NCI-H1092 (cell line): ENCODE measurements at regions not wholly inside any gene's neighbourhood (a gene's known extent, or its start where the extent isn't known, plus 50 kb on each side); places are given as distances from the start of the nearest gene placed in this dataset.
"Not testable (repeated sequence)": the region's sequence is repeated elsewhere in the genome, so short reads cannot be mapped to it uniquely, and the experiment has no call there.

Experiments used
- DNase-seq: peaks from one replicate; lab custom pipeline; 2025; lab: John Stamatoyannopoulos, UW

DNA sequence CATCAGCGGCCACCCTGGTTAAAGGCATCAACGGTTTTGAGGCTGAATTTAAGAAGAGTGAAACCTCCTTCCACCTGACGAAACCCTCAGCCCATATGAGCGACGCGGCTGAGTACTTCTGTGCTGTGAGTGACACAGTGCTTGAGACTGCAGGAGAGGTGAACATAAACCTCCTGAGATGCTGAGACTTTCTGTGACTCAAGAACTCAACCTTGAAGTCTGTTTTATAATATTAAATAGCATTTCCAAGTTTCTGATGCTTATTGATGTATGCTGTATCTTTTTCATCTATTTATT lies 221.2 kb upstream of the OR4E1 start:
- DNase-seq = not testable (repeated sequence)

DNA sequence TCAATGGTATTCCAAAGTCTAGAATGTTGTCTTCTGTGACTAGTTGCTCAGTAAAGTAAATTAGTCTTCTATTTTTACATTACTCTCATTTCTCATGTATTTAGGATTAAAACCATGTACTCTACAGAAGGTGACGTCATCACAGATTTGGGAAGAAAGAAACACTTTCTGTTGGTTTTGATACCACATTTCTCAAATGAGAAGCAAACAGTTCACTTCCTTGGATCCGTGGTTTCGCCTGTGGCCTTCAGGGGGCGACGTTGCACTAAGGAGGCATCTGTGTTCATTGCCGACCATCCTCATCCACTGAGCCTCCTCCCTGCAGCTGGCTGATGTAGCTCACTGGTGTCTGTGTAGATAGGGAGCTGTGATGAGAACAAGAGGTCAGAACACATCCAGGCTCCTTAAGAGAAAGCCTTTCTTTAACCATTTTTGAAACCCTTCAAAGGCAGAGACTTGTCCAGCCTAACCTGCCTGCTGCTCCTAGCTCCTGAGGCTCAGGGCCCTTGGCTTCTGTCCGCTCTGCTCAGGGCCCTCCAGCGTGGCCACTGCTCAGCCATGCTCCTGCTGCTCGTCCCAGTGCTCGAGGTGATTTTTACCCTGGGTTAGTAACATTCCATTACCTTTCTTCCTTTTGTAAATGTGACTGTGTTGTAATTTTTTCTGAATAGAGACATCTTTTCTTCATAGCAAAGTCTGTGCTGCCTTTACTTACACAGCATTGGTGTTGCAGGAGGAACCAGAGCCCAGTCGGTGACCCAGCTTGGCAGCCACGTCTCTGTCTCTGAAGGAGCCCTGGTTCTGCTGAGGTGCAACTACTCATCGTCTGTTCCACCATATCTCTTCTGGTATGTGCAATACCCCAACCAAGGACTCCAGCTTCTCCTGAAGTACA lies 220.6 kb upstream of the OR4E1 start:
- DNase-seq = no peak

GRCh38 chr14:21891921-21892320 lies 218.3 kb upstream of the OR4E1 start:
- DNase-seq = no peak

DNA sequence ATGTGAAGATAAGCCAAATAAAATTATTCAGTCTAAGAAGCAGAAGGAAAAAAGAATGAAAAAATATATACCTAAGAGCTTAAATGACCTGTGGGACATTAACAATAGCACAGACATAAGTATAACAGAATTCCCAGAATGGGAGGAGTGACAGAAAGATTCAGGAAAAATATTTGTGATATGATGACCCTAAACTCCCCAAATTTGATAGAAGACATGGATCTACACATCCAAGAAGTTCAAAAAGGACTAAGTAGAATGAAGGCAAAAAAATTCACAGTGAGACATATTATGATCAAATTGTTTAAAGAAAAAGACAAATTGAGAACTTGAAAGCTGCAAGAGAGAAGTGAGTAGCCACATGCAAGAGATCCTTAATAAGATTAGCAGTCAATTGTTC lies 211.4 kb upstream of the OR4E1 start:
- no peak for DNase-seq

DNA sequence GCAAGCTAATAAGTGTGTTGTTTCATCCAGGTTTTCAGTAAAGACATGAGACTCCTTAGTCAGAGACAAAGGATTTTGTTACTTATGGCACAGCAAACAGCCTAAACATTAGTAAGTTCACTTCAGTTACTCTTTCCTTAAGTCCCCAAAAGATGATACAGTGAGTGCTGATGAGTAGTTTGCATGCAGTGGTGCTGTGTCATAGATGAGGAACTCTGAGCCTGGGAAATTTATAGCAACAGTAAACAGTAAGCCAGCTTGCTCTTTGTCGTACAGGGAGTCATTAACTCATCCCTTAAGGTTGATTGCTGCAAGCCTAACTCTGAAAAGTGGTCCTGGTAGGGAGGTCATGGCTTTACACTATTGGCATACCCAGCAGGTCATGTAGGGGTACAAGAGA lies 208.6 kb upstream of the OR4E1 start:
- no peak for DNase-seq

GRCh38 chr14:21880918-21881317 lies 207.3 kb upstream of the OR4E1 start:
- DNase-seq = no peak

DNA sequence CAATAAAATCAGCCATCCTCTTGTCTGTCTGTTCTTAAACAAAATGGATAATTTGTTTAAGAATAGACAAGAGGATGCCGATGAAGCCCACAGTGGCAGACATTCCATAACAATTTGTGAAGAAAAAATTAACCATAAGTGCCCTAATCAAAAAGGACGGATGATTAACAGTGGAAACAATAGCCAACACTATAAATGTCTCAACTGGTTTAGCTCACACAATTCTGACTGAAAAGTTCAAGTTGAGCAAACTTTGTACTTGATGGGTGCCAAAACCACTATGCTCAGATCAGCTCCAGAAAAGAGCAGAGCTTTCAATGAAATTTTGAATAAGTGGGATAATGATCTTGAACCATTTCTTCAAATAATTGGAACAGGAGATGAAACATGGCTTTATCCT lies 202.2 kb upstream of the OR4E1 start:
- no peak for DNase-seq

DNA sequence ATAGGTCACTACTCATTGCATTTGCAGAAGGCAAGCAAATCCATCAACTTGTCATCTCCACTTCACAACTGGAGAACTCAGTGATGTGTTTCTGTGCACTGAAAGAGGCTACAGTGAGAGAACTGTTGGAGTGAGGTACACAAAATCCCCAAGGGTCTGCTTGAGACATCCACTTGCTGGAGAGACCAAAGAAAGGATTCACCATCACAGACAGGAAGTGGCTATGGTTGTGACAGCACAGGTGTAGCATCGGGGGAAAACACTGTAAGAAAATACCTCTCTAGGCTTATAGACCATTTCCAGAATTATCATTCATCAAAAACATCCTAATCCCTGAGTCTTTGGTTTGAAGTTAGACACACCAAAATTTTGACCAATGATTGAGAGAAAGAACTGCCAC lies 201.3 kb upstream of the OR4E1 start:
- no peak for DNase-seq

DNA sequence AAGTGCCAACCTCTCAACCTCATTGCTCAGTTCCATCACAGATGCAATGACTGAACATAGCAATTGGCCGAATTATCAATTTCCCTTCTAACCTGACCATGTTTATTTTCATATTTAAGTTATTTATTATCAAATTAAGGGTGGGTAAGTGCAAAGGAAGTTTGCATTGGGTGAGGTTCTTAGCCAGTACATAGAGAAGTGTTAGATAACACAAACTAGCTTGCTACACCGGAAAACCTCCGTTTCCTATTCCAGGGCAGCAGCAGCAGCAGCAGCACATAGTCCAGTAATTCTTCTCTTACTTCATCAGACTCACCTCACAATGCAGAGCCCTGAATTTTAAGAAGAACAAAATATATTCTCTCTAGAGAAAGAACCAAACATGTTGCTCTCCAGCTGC lies 200.5 kb upstream of the OR4E1 start:
- no peak for DNase-seq

DNA sequence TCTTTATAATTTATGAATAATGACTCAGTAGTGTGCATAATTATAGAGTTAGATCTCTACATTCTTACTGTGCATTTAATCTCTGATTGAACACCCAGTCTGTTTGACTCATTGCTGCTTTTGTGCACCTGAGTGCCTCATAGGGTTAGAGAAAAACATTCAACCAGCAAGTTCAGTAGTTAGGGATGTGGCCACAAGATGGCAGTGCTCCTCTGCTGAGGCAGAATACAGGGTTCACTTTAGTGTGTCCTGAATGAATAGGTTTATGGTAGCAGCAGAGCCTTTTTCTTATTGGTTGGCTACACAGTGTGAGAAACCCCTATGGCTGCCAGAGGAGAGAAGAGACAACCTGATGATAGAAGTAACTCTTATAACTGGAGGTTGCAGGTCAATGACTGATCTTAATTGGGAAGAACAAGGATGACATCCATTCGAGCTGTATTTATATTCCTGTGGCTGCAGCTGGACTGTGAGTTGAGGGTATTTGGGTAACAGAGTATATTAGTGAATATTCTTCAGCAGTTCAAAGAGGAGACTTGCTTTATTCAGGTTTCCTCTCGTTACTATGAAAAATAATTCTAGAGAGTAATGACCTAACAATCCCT lies 194.9 kb upstream of the OR4E1 start:
- DNase-seq = no peak

DNA sequence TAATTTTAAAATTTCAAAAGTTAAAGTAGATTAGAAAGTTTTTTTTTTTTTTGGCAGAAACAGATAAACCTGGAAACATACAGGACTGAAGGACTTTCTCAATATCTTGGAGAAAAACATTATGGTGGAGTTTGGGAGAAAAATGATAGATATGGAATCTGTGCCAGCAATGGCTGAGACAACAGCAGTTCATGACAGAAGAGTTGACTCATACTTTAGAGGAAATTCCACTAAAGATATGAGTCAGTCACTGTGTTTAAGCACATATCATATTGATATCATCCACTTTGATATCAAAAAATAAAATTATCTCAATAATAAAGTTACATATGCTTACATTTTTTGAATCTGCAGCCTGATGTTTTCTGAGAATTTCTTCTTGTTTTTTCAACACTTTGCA lies 193.9 kb upstream of the OR4E1 start:
- no peak for DNase-seq

DNA sequence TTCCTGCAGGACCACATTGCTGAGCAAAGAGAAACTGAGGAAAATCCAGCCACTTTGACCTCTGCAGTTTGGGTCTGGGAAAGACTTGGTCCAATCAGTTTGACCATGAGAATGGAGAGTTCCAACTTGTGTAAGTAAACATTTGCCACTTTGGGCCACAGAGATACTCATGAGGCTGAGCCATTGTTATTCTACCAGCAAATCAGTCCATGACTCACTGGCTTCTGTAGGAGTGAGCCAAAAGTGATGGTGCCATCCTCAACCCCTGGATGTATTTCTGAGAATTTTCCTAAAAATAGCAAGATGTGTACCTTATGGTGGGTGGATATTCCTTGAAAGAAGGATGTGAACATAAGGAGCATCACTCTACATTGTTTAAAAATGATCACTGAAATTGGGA lies 192.9 kb upstream of the OR4E1 start:
- DNase-seq = no peak

DNA sequence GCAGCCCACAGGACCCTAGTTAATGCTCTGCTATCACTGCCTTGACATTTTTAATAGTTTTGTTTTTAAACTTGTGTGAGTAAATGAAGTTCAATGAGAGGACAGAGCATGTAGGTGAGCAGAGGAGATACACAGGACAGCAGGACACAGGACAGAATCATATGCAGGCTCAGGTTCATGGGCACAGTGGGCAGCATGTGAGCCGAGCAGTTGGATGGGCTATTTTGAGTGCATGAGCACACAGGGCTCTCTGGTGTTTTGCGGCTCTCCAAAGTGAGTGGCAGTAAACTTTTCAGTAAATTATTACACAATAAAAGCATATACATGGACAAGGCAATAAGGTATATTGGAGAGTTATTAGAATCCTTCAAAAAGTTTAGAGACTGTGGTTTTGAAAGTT lies 189.7 kb upstream of the OR4E1 start:
- DNase-seq = no peak

DNA sequence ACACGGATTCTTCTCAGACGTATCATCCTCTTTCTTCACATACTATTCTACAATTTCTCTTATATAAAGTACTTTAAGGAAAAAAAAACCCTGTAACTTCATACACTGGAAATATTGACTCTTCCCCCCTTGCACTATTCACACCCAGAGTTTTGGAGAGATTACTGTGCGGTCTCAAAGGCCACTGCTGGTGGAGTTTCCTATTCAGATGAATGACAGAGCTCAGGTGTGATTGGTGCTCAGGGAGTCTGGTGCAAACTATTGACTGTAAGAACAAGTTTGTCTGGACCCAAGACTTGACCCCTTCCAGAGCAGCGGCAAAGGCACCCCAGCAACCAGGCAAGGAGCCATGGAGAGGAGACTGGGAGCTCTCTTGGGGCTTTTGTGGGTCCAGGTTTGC lies 187.5 kb upstream of the OR4E1 start:
- DNase-seq = no peak

DNA sequence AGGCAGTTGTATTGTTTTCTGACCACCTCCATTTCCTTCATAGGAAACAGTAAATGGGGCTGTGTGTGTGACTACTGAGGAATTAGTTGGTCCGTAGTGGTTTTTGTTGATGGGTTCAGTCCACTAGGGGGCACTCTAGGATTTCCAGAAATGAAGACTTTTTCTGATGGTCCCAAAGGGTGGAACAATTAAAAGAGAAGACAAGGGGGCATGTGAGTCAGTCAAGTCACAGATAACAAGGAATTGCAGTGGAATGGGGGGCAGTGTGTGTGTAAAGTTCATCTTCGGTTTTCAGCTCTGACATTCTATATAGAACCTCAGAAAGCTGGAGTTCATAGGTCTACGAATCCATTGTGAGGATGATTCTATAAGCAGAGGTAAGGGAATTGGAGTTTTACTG lies 186.6 kb upstream of the OR4E1 start:
- no peak for DNase-seq

DNA sequence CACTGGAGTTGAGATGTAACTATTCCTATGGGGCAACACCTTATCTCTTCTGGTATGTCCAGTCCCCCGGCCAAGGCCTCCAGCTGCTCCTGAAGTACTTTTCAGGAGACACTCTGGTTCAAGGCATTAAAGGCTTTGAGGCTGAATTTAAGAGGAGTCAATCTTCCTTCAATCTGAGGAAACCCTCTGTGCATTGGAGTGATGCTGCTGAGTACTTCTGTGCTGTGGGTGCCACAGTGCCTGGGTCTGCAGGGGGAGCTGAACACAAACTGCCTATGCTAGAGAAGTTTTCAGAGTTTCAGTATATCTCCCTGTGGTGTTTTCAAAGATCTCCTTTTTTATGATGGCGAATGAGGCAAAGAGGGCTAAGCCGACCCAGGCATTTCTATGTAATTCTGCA lies 179.2 kb upstream of the OR4E1 start:
- no peak for DNase-seq

DNA sequence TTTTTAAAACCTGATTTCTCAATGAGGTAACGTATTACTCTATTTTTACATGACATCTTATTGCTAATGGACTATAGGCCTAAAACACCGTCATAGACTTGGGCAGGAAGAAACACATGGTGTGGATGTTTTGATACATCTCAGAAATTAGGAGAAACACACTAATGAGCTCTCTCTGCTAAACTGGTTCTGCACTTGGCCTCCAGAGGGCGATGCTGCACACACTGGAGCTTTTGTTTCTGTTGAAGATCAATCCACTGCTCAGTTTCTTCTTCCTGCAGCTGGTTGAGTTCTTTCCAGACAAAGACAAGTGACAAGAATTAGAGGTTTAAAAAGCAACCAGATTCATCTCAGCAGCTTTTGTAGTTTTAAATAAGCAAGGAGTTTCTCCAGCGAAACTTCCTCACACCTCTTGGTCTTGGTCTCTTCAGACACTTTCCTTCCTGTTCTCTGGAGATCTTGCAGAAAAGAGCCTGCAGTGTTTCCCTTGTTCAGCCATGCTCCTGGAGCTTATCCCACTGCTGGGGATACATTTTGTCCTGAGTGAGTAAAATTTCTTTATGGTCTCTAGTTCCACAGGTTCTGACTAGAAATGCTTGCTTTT lies 178.5 kb upstream of the OR4E1 start:
- no peak for DNase-seq

- DNase-seq = not testable (repeated sequence)
These were observed 173.3 kb upstream of the OR4E1 start for GRCh38 chr14:21846902-21847301.

DNA sequence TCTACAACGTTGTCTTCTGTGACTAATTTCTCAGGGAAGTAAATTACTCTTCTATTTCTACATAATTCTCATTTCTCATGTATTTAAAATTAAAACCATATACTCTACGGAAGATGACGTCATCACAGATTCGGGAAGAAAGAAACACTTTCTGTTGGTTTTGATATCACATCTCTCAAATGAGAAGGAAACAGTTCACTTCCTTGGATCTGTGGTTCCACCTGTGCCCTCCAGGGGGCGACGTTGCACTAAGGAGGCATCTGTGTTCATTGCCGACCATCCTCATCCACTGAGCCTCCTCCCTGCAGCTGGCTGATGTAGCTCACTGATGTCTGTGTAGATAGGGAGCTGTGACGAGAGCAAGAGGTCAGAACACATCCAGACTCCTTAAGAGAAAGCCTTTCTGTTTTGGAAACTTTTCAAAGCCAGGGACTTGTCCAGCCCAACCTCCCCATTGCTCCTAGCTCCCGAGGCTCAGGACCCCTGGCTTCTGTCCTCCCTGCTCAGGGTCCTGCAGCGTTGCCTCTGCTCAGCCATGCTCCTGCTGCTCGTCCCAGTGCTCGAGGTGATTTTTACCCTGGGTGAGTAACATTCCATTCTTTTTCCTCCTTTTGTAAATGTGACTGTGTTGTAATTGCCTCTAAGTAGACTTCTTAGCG lies 172.7 kb upstream of the OR4E1 start:
- no peak for DNase-seq

- DNase-seq = no peak
These were observed 167.1 kb upstream of the OR4E1 start for GRCh38 chr14:21840765-21841164.

DNA sequence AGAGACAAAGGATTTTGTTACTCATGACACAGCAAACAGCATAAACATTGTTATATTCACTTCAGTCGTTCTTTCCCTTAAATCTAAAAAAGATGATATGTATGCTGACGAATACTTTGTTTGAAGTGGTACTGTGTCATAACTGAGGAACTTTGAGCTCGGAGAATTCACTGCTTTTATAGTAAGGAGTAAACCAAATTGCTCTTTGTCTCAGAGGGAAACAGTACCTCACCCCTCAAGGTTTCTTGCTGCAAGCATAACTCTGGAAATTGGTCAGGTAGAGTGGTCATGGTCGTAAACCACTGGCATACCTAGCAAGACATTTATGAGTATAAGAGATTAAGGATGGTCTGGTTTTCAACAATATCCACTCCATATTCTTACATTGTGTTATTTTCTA lies 160.2 kb upstream of the OR4E1 start:
- DNase-seq = no peak

- DNase-seq = no peak
These were observed 152.2 kb upstream of the OR4E1 start for GRCh38 chr14:21825845-21826244.

- no peak for DNase-seq
These were observed 151.6 kb upstream of the OR4E1 start for GRCh38 chr14:21825149-21825743.
